ENCODE measurements at regions not wholly inside any gene's neighbourhood (a gene's known extent, or its start where the extent isn't known, plus 50 kb on each side); places are given as distances from the start of the nearest gene placed in this dataset.
"Not testable (repeated sequence)": the region's sequence is repeated elsewhere in the genome, so short reads cannot be mapped to it uniquely, and the experiment has no call there.

GRCh38 chrY:16341592-16341991 is 1538.4 kb downstream of the CDY2B start:
- dilution Hi-C loops (cut with MboI; ENCODE audit: extremely low pct_ligation_motif_present, low sequenced_read_pairs); H4K20me1 ChIP-seq (replicated peaks; ENCODE audit: control insufficient read depth, extremely low read depth, insufficient read depth, low read length); POLR2A ChIA-PET; BruUV-seq (replicated peaks); H3K4me1 ChIP-seq (ENCODE audit: control insufficient read depth, extremely low read depth, insufficient read depth, low read length); H3K36me3 ChIP-seq (ENCODE audit: control insufficient read depth in 2 of 2, extremely low read depth in 1 of 2, insufficient read depth in 2 of 2, low read length in 2 of 2); intact Hi-C loops (cut with micrococcal nuclease); H3K27me3 ChIP-seq (ENCODE audit: control insufficient read depth in 2 of 2, insufficient read depth in 2 of 2, low read length in 2 of 2); H3K4me3 ChIP-seq (replicated peaks in 1 of 3; ENCODE audit: insufficient read depth in 1 of 3, low read depth in 1 of 3, low read length in 3 of 3); H3K27ac ChIP-seq (ENCODE audit: insufficient read depth, low read depth, low read length); H3K9me1 ChIP-seq (replicated peaks; ENCODE audit: control insufficient read depth, extremely low read depth, insufficient read depth, low read length); H3K9me3 ChIP-seq (replicated peaks; ENCODE audit: control insufficient read depth, insufficient read depth, low read length); H3K79me2 ChIP-seq (ENCODE audit: control insufficient read depth, insufficient read depth, low read length); H2AFZ ChIP-seq (ENCODE audit: low read depth, low read length); CTCF ChIA-PET; H3K4me2 ChIP-seq (ENCODE audit: insufficient read depth, low read length); H3K9ac ChIP-seq (replicated peaks; ENCODE audit: extremely low read depth, insufficient read depth, low read length); DNase-seq (ENCODE audit: low read depth, low spot score): not testable (repeated sequence)
- FAIRE-seq: peak; percentile 76

DNA sequence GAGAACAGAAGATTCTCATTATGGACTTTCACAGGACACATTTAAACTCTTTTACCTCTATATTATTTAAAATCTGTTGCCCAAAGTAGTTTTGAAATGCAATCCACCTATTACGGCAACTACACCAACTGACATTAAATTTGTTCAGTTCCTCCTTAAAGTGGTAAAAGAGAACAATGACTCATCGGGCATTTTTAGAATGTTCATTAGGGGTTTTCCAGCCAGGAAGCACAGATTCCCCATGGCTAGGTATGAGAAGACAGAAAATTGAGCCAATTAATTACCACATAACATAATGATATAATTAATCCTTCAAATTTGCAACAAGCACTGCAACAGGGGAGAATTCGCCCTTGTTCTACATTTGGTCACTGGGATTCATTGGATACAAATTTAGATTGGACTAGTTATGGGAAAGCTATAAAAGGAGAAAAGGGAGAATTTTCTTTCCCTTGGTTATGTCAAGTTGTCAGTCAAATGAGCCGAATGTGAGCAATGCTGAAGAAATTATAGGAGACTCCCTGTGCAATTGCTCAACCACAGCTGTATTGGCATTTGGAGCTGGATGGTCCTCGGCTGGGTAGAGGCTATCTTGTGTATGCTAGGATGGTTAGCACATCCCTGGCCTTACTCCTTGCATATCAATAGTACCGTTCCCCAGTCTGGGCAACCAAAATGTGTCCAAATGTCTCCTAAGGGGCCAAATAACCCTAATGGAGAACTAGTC is 1549.8 kb downstream of the CDY2B start:
- H3K36me3 ChIP-seq (ENCODE audit: control insufficient read depth in 2 of 2, extremely low read depth in 1 of 2, insufficient read depth in 2 of 2, low read length in 2 of 2); DNase-seq (ENCODE audit: low read depth, low spot score); H3K27ac ChIP-seq (ENCODE audit: insufficient read depth, low read depth, low read length); POLR2A ChIA-PET; H3K9ac ChIP-seq (replicated peaks; ENCODE audit: extremely low read depth, insufficient read depth, low read length); BruUV-seq (replicated peaks); H3K79me2 ChIP-seq (ENCODE audit: control insufficient read depth, insufficient read depth, low read length); H3K4me3 ChIP-seq (replicated peaks in 1 of 3; ENCODE audit: insufficient read depth in 1 of 3, low read depth in 1 of 3, low read length in 3 of 3); intact Hi-C loops (cut with micrococcal nuclease); H3K27me3 ChIP-seq (ENCODE audit: control insufficient read depth in 2 of 2, insufficient read depth in 2 of 2, low read length in 2 of 2); H3K9me3 ChIP-seq (replicated peaks; ENCODE audit: control insufficient read depth, insufficient read depth, low read length); H3K9me1 ChIP-seq (replicated peaks; ENCODE audit: control insufficient read depth, extremely low read depth, insufficient read depth, low read length); H2AFZ ChIP-seq (ENCODE audit: low read depth, low read length); CTCF ChIA-PET; H3K4me2 ChIP-seq (ENCODE audit: insufficient read depth, low read length); dilution Hi-C loops (cut with MboI; ENCODE audit: extremely low pct_ligation_motif_present, low sequenced_read_pairs); H4K20me1 ChIP-seq (replicated peaks; ENCODE audit: control insufficient read depth, extremely low read depth, insufficient read depth, low read length); H3K4me1 ChIP-seq (ENCODE audit: control insufficient read depth, extremely low read depth, insufficient read depth, low read length): not testable (repeated sequence)
- FAIRE-seq: peak; percentile 47

- H3K9ac ChIP-seq (replicated peaks; ENCODE audit: extremely low read depth, insufficient read depth, low read length); BruUV-seq (replicated peaks); intact Hi-C loops (cut with micrococcal nuclease); H3K79me2 ChIP-seq (ENCODE audit: control insufficient read depth, insufficient read depth, low read length); CTCF ChIA-PET; H3K27me3 ChIP-seq (ENCODE audit: control insufficient read depth in 2 of 2, insufficient read depth in 2 of 2, low read length in 2 of 2); H3K27ac ChIP-seq (ENCODE audit: insufficient read depth, low read depth, low read length); H3K4me1 ChIP-seq (ENCODE audit: control insufficient read depth, extremely low read depth, insufficient read depth, low read length); H3K4me3 ChIP-seq (replicated peaks in 1 of 3; ENCODE audit: insufficient read depth in 1 of 3, low read depth in 1 of 3, low read length in 3 of 3); H3K4me2 ChIP-seq (ENCODE audit: insufficient read depth, low read length); FAIRE-seq; dilution Hi-C loops (cut with MboI; ENCODE audit: extremely low pct_ligation_motif_present, low sequenced_read_pairs); H3K36me3 ChIP-seq (ENCODE audit: control insufficient read depth in 2 of 2, extremely low read depth in 1 of 2, insufficient read depth in 2 of 2, low read length in 2 of 2); H3K9me3 ChIP-seq (replicated peaks; ENCODE audit: control insufficient read depth, insufficient read depth, low read length); DNase-seq (ENCODE audit: low read depth, low spot score); H2AFZ ChIP-seq (ENCODE audit: low read depth, low read length); H3K9me1 ChIP-seq (replicated peaks; ENCODE audit: control insufficient read depth, extremely low read depth, insufficient read depth, low read length); POLR2A ChIA-PET; H4K20me1 ChIP-seq (replicated peaks; ENCODE audit: control insufficient read depth, extremely low read depth, insufficient read depth, low read length): not testable (repeated sequence)
These were observed 1550.7 kb downstream of the CDY2B start for GRCh38 chrY:16329135-16329820.

Measured in endothelial cell of umbilical vein (primary cell).